PFSK-1 (cell line): ENCODE measurements at regions not wholly inside any gene's neighbourhood (a gene's known extent, or its start where the extent isn't known, plus 50 kb on each side); places are given as distances from the start of the nearest gene placed in this dataset.

ENCODE experiments used
- FOXP2 ChIP-seq: optimal IDR thresholded peaks from 2 replicates; pipeline ENCODE3; 2011; ENCODE audit warnings: borderline replicate concordance, control low read depth, inconsistent platforms; ENCODE audit not compliant: insufficient read depth; ENCODE audit errors: extremely low read length, extremely low read depth
- POLR2AphosphoS5 ChIP-seq: IDR thresholded peaks from 2 replicates; pipeline ENCODE4 v1.6.1; 2012; ENCODE audit warnings: low read depth, mild to moderate bottlenecking, control low read depth, low read length, moderate library complexity
- REST ChIP-seq, 2 experiments: IDR thresholded peaks; 2 replicates each; pipeline versions ENCODE4 v1.6.1 to v1.8.0; 2011 to 2012; ENCODE audit warnings: low read depth in 2 of 2, low read length in 2 of 2, control low read depth in 1 of 2, inconsistent platforms in 1 of 2, mild to moderate bottlenecking in 1 of 2, moderate library complexity in 1 of 2; ENCODE audit not compliant: insufficient read depth in 1 of 2
- SIN3A ChIP-seq: IDR thresholded peaks from 2 replicates; pipeline ENCODE4 v1.6.1; 2012; ENCODE audit warnings: mild to moderate bottlenecking, low read length, moderate library complexity, borderline replicate concordance; ENCODE audit not compliant: insufficient read depth
- TAF1 ChIP-seq: IDR thresholded peaks from 2 replicates; pipeline ENCODE4 v1.6.1; 2012; ENCODE audit warnings: low read length, control low read depth, borderline replicate concordance; ENCODE audit not compliant: insufficient read depth

GRCh38 chr13:78875792-78876580, 217.0 kb upstream of the OBI1 start:
- TF ChIP-seq FOXP2 (no peak), REST (IDR thresholded peaks at IDR 0.05; ENCODE audit: insufficient read depth in 1 of 2, low read depth in 2 of 2, low read length in 2 of 2) (no peak), POLR2AphosphoS5 (no peak), TAF1 (no peak), SIN3A (no peak)

GRCh38 chr13:78868991-78869390, 210.0 kb upstream of the OBI1 start:
- TF ChIP-seq SIN3A (no peak), FOXP2 (no peak), REST (IDR thresholded peaks at IDR 0.05; ENCODE audit: insufficient read depth in 1 of 2, low read depth in 2 of 2, low read length in 2 of 2) (no peak), TAF1 (no peak), POLR2AphosphoS5 (no peak)

- TF ChIP-seq POLR2AphosphoS5 (no peak), REST (IDR thresholded peaks at IDR 0.05; ENCODE audit: insufficient read depth in 1 of 2, low read depth in 2 of 2, low read length in 2 of 2) (no peak), SIN3A (no peak), FOXP2 (no peak), TAF1 (no peak)
These were observed 208.7 kb upstream of the OBI1 start for GRCh38 chr13:78867655-78868054.

GRCh38 chr13:78862446-78862845, 203.5 kb upstream of the OBI1 start:
- TF ChIP-seq POLR2AphosphoS5 (no peak), TAF1 (no peak)

GRCh38 chr13:78852709-78853108, 193.8 kb upstream of the OBI1 start:
- TF ChIP-seq POLR2AphosphoS5: no peak
- TF ChIP-seq SIN3A: no peak
- TF ChIP-seq REST (IDR thresholded peaks at IDR 0.05; ENCODE audit: insufficient read depth in 1 of 2, low read depth in 2 of 2, low read length in 2 of 2): no peak
- no peak for TF ChIP-seq TAF1
- TF ChIP-seq FOXP2: no peak
